ENCODE measurements at regions not wholly inside any gene's neighbourhood (a gene's known extent, or its start where the extent isn't known, plus 50 kb on each side); places are given as distances from the start of the nearest gene placed in this dataset.

DNA sequence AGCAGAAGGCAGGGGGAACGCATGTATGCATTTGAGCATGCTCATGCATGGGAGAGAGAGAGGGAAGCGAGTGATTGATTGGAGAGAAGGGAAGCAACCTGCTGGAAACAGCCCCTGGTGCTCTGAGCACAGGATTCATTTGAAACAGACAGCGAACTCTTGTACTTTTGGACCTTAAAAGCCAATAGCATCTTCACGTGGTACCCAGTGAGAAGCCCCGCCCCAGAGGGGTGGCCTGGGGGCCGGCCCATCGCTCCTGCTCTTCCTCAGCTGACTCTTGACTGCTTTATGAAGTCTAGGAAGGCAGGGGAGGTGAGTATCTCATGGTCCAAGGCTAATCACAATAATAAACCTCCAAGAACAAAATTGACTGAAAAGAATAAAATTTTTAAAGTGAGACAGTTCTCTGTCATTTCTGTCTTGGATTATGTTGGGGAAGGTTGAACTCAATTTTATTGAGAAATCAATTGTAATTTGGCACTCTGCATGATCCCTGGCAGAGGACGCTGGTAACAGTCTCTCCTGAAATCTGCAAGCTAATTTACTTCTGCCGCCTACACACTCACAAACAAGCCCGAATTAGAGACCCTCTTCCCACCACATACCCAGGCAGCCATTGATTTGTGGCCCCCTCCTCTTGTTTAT, 168.2 kb upstream of the PPARGC1A start:
- TF ChIP-seq, protein P1, sequence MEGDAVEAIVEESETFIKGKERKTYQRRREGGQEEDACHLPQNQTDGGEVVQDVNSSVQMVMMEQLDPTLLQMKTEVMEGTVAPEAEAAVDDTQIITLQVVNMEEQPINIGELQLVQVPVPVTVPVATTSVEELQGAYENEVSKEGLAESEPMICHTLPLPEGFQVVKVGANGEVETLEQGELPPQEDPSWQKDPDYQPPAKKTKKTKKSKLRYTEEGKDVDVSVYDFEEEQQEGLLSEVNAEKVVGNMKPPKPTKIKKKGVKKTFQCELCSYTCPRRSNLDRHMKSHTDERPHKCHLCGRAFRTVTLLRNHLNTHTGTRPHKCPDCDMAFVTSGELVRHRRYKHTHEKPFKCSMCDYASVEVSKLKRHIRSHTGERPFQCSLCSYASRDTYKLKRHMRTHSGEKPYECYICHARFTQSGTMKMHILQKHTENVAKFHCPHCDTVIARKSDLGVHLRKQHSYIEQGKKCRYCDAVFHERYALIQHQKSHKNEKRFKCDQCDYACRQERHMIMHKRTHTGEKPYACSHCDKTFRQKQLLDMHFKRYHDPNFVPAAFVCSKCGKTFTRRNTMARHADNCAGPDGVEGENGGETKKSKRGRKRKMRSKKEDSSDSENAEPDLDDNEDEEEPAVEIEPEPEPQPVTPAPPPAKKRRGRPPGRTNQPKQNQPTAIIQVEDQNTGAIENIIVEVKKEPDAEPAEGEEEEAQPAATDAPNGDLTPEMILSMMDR (IDR thresholded peaks at IDR 0.05): no peak

GRCh38 chr4:24056289-24056688, 166.4 kb upstream of the PPARGC1A start:
- TF ChIP-seq, protein P1 (IDR thresholded peaks at IDR 0.05): no peak

GRCh38 chr4:24055623-24056022, 165.8 kb upstream of the PPARGC1A start:
- TF ChIP-seq, protein P1 (IDR thresholded peaks at IDR 0.05): no peak

DNA sequence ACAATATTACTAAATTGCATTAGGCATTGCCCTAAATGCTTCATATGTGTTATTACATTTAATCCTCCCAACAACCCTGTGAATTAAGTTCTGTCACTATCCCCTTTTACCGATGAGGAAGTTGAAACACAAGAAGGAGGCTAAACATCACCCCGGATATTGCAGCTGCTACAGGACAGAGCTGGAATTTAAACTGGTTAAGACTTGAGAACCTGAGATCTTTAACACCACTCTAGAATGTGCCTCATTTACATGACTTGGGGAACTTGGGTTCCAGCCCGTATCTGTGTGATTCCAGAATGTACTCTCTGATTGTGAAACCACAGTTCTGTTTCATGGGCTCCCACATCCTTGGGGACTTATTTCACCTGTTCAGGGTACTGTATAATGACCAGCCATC, 165.1 kb upstream of the PPARGC1A start:
- TF ChIP-seq, protein P1 (IDR thresholded peaks at IDR 0.05): no peak

DNA sequence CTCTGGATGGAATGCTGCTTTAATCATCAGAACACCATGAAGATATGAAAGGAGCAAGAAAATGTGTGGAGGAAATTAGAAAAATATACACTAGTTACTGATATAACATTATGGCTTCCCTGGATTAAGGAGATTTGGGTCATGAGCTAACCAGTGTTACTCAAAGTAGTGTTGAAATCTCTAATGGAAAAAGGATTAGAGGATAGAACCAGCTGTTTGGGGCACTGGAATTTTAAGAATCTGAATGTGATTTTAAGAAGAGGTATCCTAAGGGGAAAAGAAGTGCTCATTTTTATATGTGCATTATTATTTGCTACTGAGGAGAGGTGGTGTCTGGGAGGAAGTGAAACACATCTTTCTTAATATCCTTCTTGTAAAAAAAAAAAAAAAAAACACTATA, 164.1 kb upstream of the PPARGC1A start:
- TF ChIP-seq, protein P1 (IDR thresholded peaks at IDR 0.05): no peak

DNA sequence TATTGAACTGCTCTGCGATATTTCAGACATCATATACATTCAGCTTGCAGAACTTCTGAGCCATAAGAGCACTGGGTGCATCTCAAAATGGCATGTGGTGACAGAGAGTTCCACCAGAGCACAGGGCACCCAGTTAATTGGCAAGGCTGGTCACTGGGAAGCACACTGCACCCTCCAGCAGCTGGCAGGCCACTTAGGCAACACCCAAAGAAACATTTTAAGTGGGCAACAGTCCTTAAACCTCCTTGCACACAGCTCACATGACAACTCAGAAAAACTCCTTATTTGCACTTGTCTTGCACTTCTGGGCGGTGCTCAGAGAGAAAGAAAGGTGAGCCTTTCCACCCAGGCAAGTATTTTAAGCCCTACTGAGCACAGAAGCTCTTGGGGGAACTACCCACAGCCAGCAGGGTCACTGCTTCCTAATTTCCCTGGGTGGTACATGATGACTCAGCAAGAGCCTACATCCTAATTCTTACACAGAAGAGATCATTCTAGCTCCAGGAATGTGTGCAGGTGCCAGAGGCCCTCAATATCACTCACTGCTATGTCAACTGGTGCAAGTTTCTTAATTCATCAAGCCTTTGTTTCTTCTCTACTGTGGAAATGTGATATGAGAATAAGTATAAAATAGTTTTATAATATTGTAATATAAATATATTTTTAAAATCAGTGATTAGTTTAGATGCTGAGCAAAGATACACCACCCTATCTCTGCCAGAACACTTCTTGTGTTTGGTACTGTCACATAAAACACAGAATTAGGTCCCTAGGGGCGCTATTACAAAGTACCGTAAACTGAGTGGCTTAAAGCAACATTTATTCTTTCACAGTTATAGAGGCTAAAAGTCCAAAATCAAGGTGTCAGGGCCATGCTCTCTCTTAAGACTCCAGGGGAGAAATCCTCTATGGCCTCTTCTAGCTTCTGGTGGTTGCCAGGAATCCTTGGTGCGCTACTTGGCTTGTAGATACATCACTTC, 155.1 kb upstream of the PPARGC1A start:
- TF ChIP-seq, protein P1 (IDR thresholded peaks at IDR 0.05): no peak

DNA sequence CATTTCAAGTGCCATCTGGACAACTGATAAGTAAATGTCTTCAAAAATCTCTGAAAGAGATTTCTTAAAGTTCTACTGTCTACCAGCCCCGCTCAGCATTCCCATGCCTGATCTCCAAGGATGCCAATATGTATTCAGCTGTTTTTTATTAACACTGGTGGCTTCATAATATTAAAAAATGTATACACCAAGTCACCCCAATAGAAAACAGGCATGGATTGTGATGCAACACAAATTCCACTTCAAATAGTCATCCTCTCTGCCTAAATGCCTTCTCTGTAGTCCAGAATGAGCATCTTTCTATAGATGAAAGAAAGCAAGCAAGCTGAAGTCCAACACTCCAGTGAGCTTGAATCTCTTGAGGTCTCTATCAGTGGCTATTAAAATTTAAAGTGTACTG, 152.2 kb upstream of the PPARGC1A start:
- TF ChIP-seq, protein P1 (IDR thresholded peaks at IDR 0.05): no peak
